GM23248 (cell line): ENCODE measurements at regions not wholly inside any gene's neighbourhood (a gene's known extent, or its start where the extent isn't known, plus 50 kb on each side); places are given as distances from the start of the nearest gene placed in this dataset.

Experiments used
- EZH2 ChIP-seq: fragments of 200-600 bp; sonication (generic); IDR thresholded peaks from 2 replicates; pipeline ENCODE4 v1.6.1; 2018; ENCODE audit warnings: antibody characterized with exemption, mild to moderate bottlenecking; ENCODE audit not compliant: insufficient read depth, poor library complexity, severe bottlenecking
- EZH2phosphoT487 ChIP-seq: fragments of 200-600 bp; sonication (generic); IDR thresholded peaks from 2 replicates; pipeline ENCODE4 v1.6.1; 2018; ENCODE audit warnings: antibody characterized with exemption, moderate library complexity, mild to moderate bottlenecking, low read depth; ENCODE audit not compliant: insufficient read depth

- TF ChIP-seq EZH2phosphoT487, result no peak
- no peak for TF ChIP-seq EZH2
Observed at GRCh38 chr1:185459141-185459540, 142.1 kb upstream of the IVNS1ABP start.
